Activated CD4-positive, alpha-beta T cell treated with anti-CD3 and anti-CD28 coated beads, Interleukin-10, Interleukin-2, amounts not matched to agents 100 ng/mL and 50 ng/mL, durations not matched to agents 16 hours and 8 hours (primary cell): ENCODE measurements at regions not wholly inside any gene's neighbourhood (a gene's known extent, or its start where the extent isn't known, plus 50 kb on each side); places are given as distances from the start of the nearest gene placed in this dataset.
"Not testable (repeated sequence)": the region's sequence is repeated elsewhere in the genome, so short reads cannot be mapped to it uniquely, and the experiment has no call there.

Source experiments
- DNase-seq: peaks from one replicate; pipeline ENCODE4 v3.0.0-alpha.2; 2020

DNA sequence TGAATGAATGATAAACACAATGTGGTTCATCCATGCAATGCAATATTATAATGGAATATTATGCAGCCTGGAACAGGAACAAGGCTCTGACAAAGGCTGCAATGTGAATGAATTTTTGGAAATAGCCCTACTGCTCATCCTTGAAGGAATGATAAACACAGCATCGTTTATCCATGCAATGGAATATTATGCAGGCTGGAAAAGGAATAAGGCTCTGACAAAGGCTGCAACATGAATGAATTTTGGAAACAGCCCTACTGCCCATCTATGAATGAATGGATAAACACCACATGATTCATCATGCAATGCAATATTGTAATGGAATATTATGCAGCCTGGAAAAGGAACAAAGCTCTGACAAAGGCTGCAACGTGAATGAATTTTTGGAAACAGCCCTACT, 159.4 kb downstream of the CRLF2 start:
- no peak for DNase-seq

DNA sequence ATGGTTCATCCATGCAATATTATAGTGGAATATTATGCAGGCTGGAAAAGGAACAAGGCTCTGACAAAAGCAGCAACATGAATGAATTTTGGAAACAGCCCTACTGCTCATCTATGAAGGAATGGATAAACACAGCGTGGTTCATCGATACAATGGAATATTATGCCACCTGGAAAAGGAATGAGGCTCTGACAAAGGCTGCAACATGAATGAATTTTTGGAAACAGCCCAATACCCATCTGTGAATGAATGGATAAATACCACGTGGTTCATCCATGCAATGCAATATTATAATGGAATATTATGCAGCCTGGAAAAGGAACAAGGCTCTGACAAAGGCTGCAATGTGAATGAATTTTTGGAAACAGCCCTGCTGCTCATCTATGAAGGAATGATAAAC, 160.4 kb downstream of the CRLF2 start:
- DNase-seq = no peak

DNA sequence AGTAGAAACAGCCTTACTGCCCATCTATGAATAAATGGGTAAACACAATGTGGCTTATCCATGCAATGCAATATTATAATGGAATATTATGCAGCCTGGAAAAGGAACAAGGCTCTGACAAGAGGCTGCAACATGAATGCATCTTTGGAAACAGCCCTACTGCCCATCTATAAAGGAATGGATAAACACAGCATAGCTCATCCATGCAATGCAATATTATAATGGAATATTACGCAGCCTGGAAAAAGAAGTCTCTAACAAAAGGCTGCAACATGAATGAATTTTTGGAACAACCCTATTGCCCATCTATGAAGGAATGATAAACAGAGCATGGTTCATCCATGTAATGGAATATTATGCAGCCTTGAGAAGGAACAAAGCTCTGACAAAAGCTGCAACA, 161.0 kb downstream of the CRLF2 start:
- no peak for DNase-seq

DNA sequence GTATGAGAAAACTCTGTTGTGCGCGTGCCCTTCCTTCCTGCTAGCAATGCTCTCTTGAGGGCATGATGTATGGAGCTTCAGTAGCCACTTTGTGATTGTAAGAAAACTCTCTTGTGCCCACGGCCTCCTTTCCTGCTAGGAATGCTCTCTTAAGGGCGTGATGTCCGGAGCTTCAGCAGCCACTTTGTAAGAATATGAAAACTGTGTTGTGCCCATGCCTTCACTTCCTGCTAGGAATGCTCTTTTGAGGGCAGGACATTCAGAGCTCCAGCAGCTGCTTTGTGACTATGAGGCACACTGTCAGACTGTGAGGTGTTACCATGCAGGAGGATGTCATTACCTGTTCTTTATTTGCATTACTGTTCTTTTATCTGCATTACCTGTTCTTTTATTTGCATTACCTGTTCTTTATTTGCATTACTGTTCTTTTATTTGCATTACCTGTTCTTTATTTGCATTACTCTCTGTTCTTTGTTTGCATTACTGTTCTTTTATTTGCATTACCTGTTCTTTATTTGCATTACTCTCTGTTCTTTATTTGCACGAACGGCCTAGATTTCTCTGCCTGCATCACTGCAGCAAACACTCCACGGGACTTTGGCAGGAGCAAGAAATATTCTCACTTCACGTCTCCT, 166.7 kb downstream of the CRLF2 start:
- no peak for DNase-seq

DNA sequence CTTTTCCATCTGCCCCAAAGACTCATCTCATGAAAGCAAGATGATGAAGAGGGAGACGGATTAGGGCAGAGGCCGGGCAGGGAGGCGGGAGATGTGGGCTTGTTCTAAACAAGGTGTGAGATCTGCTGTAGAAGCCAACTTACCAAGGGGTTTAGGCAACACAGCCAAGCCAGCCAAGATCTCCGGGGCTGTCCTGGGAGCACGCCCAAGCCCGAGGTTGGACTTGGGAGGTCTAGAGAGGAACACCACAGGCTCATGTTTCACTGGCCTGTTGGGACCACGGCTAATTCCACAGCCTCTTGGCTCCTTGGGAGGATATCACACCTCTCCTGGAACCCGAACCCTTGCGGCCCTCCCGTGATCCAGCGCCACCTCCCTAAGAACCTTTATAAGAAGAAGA, 171.4 kb downstream of the CRLF2 start:
- no peak for DNase-seq

DNA sequence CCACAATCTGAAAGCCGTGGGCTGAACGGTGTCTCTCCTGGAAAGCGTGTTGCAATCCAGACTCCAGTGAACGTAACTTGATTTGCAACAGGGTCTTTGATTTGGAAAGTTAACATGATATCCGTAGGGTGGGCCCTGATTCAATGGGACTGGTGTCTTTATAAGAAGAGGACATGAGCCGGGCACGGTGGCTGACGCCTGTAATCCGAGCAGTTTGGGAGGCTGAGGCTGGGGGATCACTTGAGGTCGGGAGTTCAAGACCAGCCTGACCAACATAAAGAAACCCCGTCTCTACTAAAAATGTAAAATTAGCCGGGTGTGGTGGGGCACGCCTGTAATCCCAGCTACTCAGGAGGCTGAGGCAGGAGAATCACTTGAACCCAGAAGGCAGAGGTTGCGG, 176.5 kb downstream of the CRLF2 start:
- not testable (repeated sequence) for DNase-seq

DNA sequence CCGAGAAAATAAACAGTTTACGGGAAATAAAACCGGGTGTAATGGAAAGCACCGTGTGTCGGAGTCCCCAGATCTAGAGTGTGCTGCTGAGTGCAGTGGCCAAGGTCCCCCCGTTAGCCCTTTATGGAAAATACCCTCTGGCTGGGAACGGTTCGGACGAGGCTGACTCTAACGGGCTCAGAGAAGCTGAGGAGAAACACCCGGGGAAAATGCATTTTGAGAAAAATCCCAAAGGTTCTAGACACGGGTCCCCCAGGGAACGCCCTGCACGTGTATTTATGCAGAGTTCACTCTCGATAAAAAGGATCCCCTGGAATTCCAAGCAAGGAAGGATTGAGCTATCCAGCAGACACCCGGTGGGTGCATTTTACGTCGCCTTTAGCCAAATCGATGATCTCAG, 177.2 kb downstream of the CRLF2 start:
- no peak for DNase-seq

DNA sequence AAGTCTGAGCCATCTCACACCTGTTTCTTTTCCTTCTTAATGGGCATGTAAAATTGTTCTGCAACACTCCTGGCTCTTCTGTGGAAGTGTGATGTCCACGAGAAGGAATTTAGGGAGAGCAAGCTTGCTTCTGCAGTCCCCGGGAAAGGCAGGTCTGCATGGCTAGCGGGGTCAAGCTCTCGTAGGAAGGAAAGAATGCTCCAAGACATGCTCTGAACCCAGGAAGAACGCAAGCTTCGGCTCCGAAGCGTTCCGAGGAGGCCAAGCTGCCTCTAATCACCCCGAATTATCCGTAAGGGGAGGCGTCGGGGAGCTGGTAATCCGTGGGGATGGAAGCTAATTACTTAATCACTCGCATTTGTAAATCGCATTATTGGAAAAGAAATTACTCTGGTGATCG, 177.7 kb downstream of the CRLF2 start:
- no peak for DNase-seq

DNA sequence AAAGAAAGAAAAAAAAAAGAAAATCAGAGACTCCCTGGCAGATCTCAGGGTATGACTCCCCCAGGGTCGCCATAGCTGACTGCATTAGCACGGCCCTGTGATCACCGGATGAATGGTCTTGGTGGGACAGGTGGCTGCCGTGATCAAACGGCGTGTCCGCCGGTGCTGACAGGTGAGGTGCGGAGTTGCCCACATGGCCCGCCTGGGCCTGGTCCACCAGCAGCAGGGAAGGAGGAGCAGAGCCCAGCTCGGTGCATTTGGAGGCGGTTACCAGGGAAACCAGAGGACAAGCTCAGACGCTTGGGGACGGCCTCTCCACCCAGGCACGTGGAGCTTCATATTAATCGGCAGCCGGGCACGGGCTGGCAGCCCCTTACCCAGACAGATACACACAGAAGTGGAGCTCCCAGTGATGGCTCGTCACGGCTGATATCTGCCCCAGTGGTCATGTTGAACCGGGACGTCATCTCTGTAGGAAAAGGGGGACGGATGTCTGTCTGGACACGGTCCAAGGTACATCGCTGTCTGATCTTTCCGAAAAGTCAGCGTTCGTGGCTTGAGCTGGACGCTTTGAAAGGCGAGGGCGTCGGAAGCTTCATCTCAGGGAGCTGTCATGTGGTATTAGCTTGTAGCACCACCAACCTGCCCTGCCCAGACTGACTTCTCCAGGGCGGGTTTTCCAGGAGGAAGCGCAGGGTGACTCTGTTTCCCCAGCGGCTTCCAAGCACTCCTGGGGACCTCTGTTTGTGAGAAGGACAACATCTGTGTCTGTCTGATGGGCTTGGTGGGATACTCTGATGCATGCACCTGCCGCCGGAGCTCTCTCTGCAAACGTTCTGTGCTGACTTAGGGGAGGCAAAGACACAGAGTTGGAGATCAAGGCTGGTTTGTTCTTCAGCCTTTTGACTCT, 180.7 kb downstream of the CRLF2 start:
- no peak for DNase-seq

DNA sequence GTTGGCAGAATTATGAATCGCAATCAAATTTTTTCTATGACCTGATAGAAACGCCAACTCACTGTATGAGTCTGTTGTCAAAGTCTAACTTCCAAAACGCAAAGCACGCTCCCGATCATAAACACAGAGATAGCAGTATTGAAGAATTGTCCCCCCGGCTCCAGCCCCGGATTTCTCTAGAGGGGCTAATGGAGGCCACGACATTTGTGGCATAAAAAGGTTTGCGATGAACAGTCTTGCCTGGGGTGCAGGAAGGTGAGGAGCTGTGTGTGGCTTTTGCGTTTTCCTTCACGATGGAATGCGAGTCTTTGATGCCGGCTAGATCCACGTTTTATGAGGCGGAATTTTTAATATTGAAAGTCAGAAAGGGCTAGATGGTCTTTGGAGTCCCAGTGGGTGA, 183.0 kb downstream of the CRLF2 start:
- DNase-seq = no peak

DNA sequence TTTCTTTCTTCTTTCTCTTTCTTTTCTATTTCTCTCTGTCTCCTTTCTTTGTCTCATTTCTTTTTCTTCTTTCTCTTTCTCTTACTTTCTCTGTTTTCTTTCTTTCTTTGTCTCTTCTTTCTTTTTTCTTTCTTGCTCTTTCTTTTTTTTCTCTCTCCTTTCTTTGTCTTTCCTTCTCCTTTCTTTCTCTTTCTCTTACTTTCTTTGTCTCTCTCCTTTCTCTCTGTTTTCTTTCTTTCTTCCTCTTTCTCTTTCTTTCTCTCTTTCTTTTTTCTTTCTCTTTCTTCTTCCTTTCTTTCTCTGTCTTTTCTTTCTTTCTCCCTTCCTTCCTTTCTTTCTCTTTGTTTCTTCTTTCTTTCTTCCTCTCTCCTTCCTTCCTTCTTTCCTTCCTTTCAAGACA, 184.8 kb downstream of the CRLF2 start:
- DNase-seq = no peak

DNA sequence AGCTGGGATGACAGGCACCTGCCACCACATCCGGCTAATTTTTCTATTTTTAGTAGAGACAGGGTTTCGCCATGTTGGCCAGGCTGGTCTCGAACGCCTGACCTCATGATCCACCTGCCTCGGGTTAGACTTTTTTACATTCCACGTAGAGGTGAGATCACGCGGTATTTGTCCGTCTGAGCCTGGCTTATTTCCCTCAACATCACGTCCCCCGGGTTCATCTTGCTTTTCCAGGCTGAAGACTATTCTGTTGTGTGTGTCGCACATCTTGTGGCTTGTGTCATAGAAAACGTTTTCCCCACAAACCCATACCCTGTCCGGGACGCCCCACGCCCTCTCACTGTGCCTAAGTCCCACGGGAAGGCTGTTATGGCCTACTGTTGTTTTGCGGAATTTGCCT, 185.3 kb downstream of the CRLF2 start:
- DNase-seq = peak; percentile 18

DNA sequence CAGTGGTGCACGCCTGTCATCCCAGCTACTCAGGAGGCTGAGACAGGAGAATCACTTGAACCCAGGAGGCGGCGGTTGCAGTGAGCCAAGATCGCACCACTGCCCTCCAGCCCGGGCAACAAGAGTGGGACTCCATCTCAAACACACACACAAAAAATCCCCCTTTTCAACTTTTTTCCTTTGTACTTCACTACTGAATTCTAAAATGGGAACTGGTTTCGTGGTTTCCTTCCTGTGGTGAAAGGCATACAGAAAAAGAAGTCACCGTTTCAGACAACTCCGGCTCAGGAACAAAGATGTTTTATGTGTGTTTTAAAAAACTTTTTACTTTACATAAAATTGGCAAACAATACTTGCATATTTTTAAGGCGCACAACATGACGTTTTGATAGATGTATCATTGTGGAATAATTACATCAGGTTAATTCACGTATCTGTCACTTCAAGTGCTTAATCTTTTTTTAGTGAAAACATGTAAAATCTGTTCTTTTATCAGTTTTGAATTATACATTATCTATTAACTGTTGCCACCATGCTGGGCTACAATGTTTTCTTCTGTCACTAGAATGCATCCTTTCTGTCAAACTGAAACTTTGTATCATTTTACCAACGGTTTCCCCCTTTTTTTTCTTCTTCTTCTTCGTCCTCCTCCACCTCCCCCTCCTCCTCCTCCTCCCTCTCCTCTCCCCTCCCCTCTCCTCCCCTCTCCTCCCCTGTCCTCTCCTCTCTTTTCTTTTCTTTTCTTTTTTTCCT, 186.0 kb downstream of the CRLF2 start:
- DNase-seq = peak; percentile 40

DNA sequence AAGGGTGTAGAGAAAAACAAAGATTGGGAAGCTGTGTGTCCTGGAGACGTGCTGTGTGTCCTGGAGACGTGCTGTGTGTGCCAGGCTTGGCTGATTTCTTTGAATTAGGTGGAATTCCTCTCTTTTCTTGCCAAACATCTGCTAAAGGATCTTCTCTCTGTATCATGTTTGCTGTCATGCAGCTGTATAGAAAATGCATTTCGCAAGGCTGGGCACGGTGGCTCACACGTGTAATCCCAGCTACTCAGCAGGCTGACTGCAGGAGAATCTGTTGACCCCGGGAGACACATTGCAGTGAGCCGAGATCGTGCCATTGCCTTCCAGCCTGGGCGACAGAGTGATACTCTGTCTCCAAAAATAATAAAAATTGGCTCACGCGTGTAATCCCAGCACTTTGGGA, 187.0 kb downstream of the CRLF2 start:
- DNase-seq = no peak

DNA sequence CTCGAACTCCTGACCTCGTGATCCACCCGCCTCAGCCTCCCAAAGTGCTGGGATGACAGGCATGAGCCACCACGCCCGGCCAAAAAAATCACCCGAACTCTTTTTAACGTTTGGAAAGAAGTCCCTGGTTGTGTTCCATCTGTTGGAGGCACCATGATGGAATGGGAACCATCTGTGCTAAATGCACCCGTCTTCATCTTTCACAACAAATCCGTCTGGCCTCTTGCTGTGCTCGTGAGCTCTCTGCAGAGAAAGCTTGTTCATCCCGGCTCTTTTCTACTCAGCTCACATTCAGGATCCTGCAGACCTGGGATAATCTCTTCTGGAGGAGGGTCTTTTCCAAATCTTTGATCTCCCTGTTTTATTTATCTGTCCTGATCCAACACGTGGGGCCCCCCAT, 188.8 kb downstream of the CRLF2 start:
- DNase-seq = no peak

DNA sequence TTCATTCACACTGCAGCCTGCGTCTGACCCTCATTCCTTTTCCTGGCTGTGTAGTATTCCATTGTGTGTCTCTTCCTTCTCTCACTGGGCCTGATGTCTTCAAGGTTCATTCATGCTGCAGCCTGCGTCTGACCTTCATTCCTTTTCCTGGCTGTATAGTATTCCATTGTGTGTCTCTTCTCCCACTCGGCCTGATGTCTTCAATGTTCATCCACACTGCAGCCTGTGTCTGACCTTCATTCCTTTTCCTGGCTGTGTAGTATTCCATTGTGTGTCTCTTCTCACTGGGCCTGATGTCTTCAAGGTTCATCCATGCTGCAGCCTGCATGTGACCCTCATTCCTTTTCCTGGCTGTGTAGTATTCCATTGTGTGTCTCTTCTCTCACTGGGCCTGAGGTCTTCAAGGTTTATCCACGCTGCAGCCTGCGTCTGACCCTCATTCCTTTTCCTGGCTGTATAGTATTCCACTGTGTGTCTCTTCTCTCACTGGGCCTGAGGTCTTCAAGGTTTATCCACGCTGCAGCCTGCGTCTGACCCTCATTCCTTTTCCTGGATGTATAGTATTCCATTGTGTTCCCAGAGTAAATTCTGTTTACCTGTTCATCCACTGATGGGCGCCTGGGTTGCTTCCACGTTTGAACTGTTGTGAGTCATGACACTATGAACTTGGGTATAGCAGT, 191.0 kb downstream of the CRLF2 start:
- not testable (repeated sequence) for DNase-seq

DNA sequence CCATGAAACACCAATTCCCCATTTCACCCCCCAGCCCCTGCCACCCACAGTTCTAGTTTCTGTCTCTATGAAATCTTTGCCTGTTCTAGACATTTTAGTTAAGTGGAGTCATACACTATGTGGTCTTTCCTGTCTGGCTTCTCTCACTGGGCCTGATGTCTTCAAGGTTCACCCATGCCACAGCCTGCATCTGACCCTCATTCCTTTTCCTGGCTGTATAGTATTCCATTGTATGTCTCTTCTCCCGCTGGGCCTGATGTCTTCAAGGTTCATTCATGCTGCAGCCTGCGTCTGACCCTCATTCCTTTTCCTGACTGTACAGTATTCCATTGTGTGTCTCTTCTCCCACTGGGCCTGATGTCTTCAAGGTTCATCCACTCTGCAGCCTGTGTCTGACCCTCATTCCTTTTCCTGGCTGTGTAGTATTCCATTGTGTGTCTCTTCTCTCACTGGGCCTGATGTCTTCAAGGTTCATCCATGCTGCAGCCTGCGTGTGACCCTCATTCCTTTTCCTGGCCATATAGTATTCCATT, 191.7 kb downstream of the CRLF2 start:
- DNase-seq = no peak

DNA sequence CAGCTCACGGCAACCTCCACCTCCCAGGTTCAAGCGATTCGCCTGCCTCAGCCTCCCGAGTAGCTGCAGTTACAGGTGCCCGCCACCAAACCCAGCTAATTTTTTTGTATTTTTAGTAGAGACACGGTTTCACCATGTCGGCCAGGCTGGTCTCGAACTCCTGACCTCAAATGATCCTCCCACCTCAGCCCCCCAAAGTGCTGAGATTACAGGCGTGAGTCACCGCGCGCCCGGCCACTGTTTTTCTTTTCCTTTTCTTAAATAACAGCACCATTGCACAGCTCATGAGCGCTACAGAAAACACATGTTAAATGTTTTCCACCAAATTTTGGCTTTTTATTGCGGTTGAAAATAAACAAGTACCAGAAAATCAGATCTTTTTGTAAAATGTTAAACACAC, 195.5 kb downstream of the CRLF2 start:
- not testable (repeated sequence) for DNase-seq

DNA sequence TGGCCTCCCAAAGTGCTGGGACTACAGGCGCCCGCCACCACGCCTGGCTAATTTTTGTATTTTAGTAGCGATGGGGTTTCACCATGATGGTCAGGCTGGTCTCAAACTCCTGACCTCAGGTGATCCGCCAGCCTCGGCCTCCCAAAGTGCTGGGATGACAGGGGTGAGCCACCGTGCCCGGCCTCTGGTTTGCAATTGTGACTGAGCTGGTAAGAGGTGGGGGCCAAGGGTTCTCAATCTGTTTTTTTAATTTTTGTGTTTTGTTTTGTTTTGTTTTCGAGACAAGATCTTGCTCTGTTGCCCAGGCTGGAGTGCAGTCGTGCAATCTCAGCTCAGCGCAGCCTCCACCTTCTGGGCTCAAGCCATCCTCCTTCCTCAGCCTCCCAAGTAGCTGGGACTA, 196.2 kb downstream of the CRLF2 start:
- not testable (repeated sequence) for DNase-seq

DNA sequence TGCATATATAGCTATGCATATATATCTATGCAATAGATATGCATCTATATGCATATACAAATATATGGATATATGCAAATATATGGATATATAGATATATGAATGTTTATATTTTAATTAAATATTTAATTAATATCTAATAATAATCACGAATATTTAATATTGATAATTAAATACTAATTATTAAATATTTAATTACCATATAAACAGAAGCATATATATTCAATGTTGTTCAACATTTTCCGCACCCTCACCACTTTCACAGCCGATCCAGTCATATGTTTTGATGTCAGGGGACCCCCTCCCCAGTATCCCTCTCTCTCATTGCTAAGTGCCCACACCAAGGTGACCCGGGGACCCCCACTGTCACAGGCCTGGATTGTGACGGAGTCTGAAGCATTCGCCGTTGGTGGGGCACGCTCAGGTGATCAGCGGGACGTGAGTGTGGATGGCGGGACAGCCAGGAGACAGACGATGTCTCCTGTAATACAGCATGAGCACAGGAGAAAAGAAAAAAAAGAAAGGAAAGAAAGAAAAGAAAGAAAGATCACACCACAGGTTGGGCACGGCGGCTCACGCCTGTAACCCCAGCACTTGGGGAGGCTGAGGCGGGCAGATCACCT, 199.7 kb downstream of the CRLF2 start:
- DNase-seq = no peak

DNA sequence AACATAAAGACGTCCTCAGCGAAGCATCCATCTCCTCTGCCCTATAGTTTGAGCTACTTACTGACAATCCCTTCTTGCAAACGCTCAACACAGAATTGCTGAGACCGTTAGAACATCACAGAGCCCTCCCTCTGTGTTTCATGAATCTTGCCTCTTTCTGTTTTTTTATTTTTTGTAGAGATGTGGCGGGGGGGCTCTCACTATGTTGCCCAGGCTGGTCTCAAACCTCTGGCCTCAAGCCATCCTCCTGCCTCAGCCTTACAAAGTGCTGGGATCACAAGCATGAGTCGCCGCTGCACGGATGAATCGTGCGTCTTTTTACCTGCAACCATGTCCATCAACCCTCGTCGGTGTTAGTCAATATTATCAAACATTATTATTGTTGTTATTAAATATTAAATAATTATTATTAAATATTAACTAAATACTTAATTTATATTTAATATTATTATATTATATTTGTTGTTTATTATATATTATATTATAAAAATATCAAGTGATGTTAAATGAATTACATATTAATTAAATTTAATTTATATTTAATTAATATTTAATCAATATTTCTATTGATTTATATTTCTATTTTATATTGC, 200.7 kb downstream of the CRLF2 start:
- no peak for DNase-seq

DNA sequence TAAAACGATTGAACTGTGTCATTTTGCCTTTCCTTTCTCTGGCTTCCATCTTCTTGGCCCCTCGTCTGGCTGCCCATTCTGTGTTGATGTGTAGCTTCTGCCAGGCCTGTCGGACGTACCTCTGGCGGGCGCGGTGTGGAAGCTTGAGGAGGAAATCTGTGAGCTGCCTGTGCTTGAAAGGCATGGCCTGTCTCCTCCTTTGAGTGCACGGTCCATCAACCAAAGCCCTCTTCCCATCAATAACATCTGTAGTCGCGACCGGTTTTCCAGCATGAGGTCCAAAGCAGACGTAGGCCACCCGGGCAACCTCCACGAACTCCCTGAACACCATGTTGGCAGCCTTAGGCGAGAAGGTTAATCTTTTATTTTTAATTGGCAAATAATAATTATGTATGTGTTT, 202.7 kb downstream of the CRLF2 start:
- no peak for DNase-seq
